SKM-1 (cell line): ENCODE measurements at regions not wholly inside any gene's neighbourhood (a gene's known extent, or its start where the extent isn't known, plus 50 kb on each side); places are given as distances from the start of the nearest gene placed in this dataset.

Experiments
- DNase-seq: peaks from one replicate; lab custom pipeline; 2025; ENCODE audit not compliant: unreplicated experiment; lab: John Stamatoyannopoulos, UW

DNA sequence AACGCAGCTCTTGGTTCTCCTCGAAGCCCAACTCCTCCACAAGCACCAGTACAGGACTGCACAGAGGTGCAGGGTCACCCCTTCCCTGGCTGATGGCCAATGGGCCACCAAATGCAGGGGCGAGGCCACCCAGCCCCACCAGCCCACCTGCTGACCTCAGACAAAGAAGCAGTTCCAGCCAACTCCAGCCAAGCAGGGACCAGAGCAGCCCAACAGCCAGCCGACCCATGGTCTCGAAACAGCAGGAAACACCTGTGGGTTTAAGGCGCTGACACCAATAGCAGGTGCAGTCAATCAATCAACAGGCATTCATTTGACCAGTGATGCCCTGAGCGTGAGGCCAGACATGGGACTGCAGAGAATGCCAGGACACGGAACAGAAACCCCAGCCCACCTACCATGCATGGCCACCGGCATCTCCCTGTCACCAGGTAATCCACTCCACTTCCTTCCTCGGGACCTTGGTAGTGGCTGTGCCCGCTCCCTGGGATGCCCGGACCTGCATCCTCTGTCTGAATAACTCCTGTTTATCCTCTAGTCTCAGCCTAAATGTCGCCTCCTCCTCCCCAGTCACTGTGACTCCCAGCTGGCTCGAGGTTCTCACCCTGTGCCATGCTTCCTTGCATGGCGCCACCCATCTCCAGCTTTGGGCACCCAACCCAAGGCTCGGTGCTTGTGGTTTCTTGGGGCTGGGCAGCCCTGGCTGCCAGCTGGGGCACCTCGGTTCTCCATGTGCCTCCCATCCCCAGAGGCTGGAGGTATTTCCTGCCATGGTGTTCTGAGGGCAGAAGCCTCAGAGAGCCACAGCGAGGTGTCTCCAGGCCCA lies 1475.4 kb downstream of the BRD1 start:
- no peak for DNase-seq

DNA sequence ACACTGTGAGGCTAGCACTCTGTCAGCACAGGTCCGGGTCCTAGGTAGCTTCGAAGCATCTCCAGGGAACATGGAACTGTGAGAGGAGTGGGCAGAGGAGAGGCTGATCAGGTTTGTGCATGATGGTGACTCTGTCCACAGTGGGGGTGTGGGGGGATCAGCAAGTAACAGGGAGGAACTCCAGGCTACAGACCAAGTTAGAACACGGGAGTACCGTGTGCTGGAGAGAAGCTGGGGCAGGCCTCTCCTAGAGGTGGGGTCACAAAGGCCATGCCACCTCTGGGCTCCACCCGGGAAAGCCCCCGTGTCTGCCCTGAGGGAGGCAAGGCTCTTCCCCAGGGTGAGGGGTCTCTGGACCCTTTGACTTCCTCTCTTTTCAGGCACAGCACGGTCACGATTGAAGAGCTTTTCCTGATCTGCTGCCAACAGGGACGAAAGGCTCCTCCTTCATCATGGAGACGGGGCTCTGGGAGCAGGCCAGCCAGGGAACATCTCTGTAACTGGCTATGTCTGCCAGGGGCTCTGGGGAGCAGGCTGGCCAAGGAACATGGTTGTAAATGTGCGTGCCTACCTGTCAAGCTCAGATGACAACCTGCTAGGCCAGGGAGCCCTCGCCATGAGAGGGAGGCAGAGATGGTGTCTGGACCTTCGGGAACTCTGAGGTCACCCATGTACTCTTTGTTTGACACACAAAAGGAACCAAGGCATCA lies 1476.1 kb downstream of the BRD1 start:
- DNase-seq: no peak

DNA sequence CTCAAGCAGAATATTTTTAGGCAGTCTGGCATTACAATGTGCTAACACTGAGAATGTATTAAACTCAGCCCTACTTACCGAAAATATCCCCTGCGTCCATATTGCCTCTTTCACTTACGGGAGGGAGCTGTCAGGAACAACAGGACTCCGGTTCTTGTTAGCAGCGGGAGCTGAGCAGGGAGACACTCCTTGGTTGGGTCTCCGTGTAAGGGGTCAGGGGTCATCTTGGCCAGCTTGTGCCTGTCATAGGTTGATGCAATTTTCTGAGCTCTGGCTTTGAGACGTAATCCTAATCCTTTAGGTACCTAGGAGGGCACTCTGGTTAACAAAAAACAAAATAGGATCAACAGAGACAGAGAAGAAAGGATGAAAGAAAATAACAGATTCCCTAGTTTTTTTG lies 1477.2 kb downstream of the BRD1 start:
- no peak for DNase-seq

DNA sequence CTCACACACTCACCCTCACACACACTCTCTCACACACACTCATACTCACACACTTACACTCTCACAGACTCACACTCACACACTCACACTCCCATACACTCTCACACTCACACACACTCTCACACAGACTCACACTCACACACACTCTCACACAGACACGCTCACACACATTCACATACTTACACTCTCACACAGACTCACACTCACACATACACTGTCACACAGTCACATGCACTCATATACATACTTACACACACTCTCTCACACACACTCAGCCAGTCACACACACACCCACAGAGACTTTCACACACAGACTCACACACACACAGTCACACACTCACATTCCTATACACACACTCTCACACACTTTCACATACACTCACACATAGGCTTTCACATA lies 1478.8 kb downstream of the BRD1 start:
- DNase-seq: no peak

- no peak for DNase-seq
These were observed 1480.4 kb downstream of the BRD1 start for GRCh38 chr22:48347311-48347710.

- DNase-seq: no peak
These were observed 1480.8 kb downstream of the BRD1 start for GRCh38 chr22:48346911-48347310.

DNA sequence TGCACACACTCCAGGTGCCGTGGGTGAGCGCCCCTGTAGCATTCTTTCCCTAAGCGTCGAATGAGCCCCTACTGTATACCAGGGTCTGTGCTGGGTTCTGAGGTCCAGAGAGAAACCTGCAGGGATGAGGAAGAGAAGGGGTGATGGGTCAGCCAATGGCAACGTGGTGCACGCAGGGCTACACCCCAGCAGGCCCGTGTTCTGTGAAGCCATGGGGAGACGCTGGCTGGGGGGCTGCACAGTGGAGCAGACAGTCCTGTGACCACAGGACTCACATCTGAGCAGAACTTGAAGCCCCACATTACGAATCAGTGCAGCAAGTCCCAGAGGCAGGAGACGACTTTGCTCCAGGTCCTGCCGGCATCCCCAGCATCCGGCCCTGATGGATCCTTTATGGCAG lies 1481.4 kb downstream of the BRD1 start:
- no peak for DNase-seq

GRCh38 chr22:48345631-48346030 lies 1482.0 kb downstream of the BRD1 start:
- no peak for DNase-seq

- no peak for DNase-seq
These were observed 1484.2 kb downstream of the BRD1 start for GRCh38 chr22:48343461-48343860.

- DNase-seq: no peak
These were observed 1484.9 kb downstream of the BRD1 start for GRCh38 chr22:48342732-48343131.

DNA sequence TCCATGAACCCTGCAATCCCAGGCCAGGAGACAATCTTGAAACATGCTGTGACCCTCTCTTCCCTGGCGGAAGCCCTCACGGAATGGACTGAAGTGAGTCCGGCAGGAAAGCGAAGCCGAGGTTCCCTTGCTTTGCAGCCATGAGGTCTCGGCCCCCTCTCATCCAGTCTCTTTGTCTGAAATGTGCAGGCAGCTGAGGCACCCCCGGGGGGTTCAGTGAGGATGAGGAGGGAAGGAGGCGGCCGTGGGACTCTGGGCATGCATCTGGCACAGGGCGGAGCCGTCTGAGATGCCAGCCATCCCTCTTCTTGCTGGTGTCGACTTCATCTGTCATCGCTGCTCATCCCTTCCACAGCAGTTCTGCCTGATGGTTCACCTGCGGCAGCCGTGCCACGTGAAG lies 1485.7 kb downstream of the BRD1 start:
- no peak for DNase-seq

DNA sequence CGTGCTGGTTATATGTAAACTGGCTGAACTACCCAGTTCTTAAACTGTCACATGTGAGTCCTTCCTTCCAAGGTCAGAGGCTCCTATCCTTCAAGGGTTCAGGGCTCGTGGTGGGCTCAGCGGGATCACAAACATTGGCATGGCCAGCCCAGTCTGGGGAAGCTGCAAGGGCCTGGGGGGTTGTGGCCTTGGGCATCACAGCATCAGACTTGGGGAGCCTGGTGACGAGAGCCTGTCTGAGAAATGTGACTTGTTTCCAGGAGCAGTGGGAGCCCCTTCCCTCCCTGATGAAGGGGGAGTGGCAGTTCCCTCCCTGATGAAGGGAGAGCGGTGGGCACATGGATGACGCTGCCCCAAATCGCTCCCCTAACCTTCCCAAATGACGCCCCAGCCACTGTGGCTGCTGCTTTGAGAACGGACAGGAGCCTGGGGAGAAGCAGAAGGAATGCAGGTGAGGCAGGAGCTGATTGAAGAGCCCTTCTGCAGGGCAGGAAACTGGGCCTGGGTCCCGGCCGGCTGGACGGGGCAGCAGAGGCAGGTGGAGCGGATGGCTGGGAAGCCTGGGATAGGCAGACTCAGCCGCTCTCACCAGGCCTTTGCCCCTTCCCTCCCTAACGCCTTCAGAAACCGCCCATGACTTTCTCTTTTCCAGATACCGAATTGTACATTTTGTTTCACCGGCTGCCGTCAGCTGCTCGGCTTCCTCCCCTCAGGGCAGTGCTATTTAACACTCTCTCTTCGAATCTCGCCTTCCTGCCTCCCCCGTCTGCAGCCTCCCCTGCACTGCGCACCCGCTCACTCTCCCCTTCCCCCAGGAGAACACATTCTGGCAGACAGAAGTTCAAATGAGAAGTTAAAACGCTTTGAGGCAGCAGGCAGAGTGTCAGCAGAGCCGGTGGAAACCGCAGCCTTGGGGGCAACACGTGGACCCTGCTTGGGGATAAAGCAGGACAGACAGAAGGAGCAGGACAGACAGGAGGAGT lies 1486.7 kb downstream of the BRD1 start:
- no peak for DNase-seq

- no peak for DNase-seq
These were observed 1487.5 kb downstream of the BRD1 start for GRCh38 chr22:48340191-48340590.

GRCh38 chr22:48338793-48339705 lies 1488.6 kb downstream of the BRD1 start:
- DNase-seq: no peak

DNA sequence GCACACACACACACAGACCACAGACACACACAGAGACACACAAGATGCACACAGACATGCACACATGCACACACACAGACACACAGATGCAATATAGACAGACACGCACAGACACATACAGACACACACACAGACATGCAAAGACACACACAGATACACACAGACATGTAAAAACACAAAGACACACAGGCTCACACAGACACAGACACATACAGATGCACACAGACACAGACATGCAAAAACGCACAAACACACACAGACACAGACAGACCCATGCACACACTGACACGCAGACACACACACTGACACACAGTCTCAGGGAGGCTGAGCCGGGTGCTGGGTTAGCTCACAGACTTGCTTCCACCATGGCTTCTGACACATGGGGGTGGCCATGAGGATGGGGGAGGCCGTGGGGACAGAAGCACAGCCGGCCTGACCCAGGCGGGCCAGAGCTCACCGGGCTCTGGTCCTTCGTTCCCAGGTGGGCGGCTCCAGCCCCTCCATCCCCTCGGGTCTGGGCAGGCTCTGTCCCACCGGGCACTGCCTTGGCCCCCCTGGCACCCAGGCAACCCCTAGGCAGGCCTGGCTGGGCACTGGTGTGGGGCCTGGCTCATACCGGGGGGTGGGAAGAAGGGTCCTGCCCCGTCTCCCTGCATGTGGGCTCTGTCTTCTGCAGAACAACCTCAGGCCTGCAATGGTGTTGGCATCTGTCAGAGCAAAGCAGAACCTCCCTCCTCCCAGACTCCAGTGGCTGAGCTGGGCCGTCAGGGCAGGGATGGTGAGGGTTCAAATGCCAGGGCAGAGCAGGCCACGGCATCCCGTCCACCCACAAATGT lies 1489.5 kb downstream of the BRD1 start:
- no peak for DNase-seq

DNA sequence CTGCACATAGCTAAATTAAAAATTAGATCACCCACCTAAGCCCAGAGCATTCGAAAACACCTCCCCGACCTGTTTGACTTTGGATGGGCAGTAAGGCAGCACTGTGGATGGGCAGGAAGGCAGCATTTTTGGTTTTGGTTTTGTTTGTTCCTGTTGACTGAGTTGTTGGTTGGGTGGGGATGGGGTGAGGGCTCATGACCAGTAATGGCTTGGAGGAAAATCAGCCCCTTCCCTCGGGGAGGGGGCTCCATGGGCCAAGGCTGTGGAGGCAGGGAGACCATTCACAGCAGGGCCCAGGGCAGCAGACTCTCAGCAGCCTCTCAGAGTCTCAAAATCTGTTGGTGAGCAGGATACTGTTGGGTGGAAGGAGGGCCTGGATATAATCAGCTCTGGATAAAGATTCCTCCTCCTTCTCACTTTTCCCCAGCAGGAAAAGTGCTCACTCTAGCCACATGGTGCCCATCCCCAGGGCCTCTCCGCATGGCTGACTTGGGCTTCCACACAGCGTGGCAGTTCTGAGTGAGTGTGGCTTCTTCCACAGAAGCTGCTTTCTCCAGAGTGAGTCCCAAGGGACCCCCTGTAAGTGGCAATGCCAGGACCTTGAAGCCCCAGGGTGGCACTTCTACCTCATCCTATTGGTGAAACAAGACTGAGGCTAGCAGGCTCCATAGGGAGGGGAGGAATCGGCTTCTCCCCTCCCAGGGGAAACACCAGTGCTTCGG lies 1491.2 kb downstream of the BRD1 start:
- DNase-seq: no peak

DNA sequence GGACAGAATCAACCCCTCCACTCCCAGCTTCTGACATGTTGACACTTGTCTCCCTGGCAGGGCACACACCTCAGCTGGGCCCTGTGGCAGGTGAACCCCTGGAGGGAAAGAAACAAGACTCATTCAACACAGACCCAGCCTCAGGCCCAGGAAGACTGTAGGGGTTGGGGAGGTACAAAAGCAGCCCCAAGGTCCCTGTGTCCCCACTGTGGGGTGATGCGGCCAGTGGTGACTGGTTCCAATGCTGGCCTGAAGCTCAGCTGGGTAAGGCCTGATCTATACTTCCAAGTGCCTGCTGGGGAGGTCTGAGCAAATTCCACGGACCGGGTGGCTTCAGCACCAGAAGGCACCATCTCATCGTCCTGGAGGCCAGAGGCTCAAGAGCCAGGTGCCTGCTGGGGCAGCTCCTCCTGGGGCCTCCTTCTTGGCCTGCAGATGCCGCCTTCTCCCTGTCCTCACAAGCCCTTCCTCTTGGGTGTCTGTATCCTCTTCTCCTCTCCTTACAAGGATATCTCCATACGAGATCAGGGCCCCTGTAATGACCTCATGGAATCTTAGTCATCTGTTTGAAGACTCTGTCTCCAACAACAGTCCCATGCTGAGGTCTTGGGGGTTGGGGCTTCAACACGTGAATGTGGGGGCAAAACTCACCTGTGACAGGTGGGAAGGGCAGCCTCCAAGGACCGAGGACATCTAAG lies 1492.1 kb downstream of the BRD1 start:
- no peak for DNase-seq

DNA sequence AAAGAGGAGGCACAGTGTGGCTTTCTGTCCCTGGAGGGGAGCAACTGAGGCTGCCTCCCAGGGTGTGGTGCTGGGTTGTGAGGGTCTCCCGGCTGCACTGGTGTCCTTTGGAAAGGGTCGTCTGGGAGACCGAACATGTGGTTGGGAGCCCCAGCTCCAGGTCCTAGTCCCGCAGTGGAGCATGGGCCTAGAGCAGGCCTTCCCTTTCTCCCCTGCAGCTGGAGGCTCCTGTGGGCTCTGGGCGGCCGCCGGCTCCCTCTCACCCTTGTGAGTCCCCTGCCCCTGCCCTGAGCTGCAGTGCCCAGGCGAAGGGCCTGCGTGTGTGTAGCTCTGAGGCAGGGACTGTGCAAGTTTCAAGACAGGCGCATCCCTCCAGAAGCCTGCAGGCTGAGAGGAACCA lies 1492.7 kb downstream of the BRD1 start:
- DNase-seq: no peak
